Endometrium (tissue), 2 donors: ENCODE measurements at regions not wholly inside any gene's neighbourhood (a gene's known extent, or its start where the extent isn't known, plus 50 kb on each side); places are given as distances from the start of the nearest gene placed in this dataset.

Source experiments
- FAIRE-seq: peaks from 2 replicates; lab custom pipeline; 2012; peaks lifted over from hg19 to GRCh38; lab: Jason Lieb, UNC
- donor health status: control.
- donor health status: control.

DNA sequence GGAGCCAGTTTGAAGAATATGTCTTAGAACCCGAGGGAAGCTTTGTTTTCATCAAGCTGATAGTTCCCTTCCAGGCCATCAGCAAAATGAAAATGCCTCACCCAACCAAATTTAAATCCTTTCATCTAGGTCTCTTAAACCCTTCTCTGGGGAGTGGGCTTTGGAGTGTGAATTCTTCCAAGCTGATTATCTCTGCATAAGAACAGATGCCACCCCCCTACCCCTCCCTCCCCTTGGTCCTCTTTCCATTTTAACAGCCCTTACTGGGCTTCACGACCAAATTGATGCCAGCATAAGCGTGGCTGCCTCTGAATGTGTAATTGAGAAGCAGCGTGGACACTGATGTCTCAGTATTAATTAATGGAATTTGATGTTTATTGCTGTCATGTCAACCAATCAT is 509.7 kb upstream of the CLINT1 start:
- no peak for FAIRE-seq

DNA sequence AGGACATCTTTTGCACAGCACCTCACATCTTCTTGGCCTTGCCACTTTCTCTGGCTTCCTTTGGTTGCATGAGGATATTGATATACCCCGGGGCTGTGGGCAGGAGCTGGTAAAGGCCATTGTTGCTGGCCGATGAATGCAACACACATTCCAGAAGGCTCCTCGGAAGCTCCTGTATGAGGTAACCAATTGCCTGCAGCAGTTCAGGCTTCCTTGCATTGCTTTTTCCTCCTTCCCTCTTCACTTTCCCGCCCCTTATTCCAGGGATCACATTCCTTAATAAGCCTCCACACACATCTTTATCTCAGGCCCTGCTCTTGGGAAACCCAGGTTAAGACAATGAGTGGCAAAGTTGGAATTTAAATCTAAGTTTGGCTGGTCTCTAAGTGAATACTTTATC is 505.4 kb upstream of the CLINT1 start:
- no peak for FAIRE-seq

DNA sequence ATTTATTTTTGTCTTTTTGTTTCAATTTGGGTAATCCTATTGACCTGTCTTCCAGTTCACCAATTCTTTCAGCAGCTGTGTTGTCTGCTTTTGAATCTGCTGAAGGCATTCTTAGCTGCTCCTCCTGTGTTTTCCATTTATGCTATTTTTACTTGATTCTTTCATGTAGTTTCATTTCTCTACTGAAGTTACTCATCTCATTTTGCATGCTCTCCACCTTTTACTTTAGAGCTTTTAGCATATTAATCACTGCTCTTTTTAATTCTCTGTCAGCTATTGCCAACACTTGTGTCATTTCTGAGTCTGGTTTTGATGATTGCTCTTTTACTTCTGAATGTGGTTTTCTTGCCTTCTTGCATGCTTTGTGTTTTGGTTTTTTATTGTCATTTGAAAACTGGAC is 496.0 kb upstream of the CLINT1 start:
- FAIRE-seq = no peak

DNA sequence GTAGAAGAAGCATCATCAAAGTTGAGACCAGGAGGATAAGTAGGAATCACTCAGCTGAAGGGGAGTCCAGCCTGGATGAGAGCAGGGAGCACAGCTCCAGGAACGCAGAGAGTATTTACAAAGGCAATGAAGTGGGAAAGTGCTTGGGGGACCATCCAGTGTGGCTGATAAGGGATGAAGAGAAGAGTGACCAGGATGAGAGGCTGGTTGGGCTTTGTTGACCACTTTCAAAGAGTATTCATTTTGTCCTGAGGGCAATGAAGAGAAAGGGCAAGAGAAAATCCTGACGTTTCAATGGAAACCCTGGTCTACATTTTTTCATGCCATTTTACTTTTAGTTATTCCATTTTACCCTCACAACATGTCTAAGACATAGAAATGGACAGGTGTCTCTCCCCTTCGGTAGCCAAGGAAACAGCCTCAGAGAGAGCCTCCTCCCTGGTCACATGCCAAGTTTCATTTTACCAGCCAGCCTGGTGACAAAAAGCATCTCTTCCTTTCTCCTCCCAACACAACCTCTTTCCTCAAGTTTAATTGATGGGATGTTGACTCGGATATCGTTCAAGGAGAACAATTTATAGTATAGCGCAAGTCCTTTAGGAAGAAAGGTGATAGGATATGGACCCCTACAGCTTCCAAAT is 492.7 kb upstream of the CLINT1 start:
- no peak for FAIRE-seq

DNA sequence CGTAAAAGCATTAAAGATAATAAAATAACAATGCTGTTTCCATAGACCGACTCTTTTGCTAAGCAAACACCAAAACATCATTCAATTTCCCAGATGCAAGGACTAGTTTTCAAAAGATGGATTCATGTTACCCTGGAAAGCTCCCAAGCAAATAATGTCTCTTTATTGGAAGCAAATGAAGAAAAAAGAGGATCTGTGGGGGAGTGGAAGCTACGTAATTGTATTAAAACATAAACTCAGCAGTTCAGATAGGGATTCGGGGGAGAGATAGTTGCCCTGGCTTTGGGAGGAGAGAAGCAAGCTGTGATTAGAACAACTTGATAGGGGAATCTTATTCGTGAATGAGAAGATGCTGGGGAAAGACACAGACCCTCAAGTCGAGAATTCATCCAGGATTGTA is 491.0 kb upstream of the CLINT1 start:
- FAIRE-seq = peak; percentile 89

DNA sequence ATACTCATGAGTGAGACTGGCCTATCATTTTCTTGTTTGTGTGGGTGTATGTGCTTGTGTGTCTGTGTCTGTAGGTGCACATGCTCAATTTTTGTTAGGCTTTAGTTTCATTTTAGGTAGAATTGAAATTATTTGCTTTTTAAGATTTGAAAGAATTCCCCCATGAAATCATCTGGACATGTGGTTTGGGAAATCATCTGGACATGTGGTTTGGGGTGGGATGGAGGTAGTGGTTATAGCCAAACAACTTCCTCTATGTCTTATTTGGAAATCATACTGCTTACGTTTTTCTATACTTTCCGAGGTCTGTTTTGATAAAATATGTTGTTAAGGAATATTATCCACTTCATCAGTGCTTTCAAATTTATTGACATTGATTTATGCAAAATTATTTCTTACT is 485.4 kb upstream of the CLINT1 start:
- no peak for FAIRE-seq

DNA sequence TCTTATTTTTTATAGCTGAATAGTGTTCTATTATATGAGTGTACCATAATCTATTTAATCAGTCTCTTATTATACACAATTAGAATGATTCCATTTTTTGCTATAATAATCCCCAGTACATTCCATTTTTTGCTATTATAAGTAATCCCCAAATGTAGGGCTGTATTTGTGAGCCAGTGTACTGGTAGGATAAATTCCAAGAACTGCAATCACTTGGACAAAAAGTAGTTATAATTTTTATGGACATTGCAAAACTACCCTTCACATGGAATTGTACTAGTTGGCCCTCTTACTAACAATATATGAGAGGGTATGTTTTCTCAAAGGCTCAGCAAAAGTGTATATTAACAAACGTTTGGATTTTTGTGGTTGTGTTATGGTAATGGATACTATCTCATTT is 481.7 kb upstream of the CLINT1 start:
- no peak for FAIRE-seq

DNA sequence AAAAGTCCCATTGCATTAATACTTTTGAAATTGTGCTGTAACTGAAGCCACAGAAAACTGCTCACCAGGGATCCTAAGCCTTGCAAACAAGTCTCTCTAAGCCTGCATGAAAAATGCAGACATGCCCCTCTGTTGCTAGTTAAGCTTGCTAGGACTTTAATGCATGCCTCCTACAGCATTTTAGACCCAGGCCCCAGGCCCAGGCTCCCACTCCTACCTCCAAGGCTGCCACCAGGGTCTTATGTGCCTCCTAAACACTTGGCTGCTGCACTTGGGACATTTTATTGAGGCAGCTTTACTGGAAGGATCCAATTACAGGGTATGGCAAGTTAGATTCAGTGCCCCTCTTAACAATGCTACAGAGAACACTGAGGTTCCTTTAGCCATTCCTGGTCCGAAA is 467.3 kb upstream of the CLINT1 start:
- no peak for FAIRE-seq

DNA sequence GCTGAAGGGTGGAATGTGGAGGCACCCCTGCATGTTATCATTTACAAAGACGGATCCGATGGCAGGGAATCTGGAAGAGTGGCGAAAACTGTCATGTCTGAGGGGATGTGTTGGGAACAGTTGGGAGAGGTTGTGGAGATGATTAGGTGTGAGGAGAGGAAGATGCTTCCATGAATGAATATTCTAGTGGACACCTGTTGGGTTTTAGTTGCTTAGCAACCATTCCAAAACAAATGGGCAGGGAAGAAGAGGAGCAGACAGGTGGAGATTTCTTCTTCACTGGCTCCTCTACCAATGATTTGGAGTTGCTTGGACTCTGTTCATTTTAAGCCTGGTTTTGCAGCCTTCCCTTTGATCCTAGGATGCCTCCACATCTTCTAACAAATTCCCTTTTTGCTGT is 465.3 kb upstream of the CLINT1 start:
- no peak for FAIRE-seq

DNA sequence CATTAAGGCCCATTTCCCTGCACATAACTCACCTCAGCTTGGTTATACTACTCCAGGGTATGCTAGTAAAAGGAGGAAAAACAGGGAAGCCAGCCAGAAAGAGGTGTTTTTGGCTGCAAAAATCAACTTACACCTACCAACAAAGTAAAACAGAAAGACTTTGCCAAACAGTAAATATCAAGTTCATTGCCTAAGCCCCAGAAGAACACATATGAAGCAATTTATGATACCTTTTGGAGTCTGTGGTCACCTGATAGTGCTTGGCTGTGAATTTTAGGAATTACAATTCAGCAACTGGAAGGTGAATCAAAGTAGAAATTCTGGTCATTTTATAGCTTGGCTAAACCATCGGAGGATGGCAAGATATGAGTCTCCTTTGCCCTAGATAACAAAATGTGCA is 463.7 kb upstream of the CLINT1 start:
- no peak for FAIRE-seq

DNA sequence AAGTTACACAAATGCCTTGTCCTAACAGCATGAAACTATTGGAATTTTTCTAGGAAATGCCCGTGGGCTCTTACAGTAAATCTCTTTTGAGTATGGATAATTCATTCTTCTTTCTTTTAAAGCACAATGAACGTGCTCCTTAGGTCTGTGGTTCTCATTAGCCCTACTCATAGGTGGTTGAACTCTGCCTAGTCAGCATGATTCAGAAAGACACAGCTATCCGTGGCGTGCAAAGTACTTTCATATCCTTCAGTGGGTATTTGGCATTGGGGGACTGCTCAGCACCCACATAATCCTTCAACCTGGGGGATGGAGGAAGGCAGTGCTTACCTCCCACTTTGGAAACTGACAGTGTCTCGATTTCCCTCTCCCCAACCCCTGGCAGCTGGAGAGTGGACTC is 462.0 kb upstream of the CLINT1 start:
- FAIRE-seq = no peak

DNA sequence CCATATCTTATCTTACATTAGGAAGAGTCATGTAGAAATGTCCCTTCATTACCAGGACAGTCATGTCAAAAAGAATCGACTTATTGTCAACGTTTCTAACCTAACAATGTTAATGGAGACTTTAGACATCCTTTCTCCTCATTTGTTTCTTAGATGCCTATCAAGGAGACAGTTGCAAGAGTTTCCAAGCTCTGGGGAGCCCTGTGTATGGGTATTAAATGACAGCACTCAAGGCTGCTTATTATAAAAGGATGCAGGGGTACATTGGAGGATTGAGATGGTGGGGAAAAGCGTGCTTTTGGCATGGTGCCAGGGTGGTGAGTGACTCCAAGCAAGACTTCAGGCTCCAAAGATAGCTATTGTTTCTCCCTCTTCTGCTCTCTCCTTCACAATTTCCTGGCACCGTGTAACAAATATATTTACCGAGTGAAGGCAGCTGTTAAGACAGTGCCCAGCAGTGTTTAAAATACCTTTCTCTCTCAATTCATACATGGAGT is 461.3 kb upstream of the CLINT1 start:
- no peak for FAIRE-seq

DNA sequence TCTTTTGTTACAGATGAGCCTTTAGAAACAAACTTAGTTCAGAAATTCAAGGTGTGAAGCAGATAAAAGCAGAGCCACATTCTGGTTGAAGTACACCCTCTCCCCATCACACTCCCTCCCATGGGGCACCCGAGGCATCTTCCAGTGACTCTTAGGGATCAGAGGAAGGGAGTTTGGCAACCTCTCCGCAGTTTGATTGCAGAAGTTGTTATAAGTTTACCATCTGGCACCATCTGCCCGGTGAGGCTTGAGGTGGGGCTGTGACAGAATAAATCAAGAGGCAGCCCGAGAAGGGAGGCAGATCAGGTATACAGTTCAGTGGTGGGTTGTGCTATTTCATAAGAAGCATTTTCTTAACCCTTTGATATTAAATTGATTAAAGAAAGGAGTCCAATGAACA is 458.6 kb upstream of the CLINT1 start:
- no peak for FAIRE-seq

DNA sequence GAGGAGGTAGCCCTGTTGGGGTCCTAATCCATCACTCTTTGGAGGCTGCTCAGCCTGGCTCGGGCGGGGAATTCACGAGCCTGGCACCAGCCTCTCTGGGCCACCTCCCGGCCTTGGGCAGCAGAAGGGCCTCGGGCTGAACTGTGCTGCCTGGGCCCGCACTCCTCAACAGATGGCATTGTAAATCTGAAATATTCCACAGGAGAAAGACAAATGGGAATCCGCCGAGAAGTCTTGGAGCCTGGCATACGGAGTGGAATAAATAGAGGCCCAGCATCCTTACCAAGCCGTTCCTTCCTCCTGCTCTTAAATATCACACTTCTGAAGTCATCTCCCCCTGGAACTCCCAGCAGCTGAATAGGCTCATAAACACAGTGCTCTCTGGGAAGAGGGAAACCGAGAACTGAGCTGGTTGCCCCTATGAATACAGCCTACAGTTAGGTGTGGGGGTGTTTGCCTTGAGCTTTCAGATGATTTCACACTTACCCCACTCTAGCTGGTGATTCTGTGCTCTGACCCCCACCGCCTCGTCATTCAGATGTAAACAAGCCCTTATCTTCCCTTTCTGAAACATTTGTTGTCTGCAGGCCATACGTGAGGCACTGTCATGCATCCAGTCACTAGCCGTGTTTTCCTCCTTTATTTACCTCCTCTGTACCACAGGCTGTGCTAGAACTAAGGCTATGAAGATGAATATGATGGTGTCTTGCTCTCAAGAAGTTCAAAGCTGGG is 455.0 kb upstream of the CLINT1 start:
- no peak for FAIRE-seq

DNA sequence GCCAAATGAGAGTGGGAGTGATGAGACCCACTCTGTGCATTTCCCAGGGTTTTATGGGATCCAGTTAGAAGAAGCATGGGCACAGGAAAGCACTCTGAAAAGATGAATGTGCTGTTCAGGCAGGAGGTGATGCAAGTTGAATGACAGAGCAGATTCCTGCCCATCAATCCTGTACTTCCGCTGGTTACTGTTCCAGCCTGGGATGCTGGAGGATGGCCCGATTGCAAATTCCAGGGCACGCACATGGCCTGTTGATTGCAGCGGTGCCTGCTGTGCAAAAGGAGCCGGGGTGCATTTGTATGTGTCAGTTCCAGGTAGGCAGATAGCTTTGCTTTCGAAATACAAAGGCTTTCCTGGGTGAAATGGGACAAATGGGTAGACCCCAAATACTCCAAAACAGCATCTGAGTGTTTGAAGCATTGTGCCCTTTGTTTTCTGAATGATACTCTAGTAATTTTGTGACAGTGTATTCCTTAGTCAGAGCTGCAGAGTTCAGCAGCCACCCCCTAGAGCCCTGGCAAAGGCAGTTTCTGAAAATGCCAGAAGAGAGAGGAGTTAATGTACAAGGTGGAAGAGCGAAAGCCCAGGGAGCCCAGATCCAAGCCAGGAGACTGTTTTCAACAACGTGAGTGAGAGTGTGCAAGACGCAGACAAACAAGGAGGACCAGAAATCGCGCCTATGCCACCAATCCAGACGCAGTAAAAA is 454.2 kb upstream of the CLINT1 start:
- no peak for FAIRE-seq

DNA sequence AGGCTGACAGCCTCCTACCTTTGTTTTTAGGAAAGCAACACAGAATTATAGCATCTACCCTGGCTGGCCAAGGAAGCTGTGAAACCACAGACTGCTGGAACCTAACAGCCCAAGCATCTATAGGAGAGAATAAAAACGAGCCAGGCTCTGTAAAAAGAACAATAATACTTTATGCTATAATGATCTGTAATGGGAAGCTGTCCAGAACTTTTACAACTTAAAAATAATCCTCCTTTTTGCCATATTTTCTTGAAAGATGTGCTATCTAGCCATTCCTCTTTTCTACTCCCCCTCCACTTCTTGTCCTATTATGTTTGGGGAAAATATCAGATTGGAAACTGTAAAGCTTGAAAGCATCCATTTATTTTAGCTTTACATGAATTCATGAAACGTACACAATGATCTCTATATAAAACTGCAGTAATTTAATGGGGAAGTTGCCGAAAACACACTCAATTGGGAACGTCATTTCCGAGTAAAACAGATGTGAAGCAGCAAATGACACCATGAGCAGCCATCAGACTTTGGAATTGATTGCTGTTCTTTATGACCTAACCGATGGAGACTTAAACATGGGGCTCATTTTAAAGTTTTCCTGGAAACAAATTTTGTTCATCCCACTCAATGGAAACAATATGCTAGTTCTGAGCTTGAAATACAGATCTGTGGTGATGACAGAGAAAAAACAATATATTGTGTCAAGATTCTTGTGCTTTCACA is 450.3 kb upstream of the CLINT1 start:
- no peak for FAIRE-seq

DNA sequence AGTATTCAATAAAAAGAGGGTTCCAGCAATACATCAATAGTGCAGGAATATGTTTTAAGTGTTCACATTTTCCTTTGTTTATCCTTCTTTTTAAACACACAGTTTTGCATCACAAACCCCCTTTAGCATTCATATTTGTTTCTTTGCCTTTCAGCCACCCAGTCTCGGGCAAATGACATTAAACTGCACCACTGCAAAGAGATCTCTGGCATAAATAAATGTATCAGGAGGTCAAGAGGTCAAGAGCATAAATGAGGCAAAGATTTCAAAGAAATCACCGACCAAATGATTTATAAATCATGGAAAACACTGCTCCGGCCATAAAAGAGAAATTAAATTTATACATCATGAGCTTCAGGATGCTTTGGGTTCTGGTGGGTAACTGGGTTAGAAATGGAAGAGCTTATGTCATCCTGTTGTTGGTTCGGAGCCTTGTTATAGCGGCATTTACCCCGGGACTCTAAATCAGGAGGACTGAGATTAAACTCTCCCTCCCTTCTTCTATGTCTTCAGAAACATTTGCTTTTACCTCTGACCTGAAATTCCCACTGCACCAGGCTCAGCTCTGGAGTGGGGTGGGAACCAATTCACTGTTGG is 449.6 kb upstream of the CLINT1 start:
- FAIRE-seq = no peak

DNA sequence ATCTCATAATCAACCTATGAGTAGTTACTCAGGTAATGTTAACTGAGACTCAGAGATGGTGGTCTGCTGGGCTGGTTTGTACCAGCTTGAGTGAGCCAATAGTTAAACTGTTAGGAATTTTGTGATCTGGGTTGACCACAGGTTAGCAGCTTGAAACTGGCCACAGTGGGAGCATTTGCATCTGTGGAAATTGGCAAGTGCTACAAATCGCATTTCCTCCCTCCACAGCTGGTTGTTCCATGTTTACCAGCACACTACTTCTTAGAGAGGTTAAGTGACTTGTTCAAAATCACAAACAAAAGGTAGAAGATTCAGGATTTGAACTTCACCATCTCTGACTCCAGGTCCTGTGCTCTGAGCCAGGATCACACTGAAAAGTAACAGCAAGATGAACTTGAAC is 446.9 kb upstream of the CLINT1 start:
- no peak for FAIRE-seq

DNA sequence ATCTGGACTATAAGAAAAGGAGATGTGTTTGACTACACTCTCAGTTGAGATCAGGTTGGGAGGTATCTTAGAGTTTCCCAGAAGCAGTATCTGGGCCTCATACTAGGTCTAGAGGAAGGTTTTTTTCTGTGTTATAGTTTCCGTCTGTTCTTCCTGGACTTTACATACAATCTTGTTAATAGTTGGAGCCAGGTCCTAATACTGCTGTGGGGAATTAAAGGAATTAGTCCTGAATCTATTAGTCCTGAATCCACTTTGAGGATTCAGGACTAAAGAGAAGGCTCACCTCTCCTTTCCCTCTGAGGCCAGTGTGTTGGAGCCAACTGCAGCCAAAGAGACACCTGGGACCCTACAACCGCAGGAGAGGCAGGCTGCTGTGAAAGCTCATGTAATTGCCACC is 445.7 kb upstream of the CLINT1 start:
- FAIRE-seq = no peak

DNA sequence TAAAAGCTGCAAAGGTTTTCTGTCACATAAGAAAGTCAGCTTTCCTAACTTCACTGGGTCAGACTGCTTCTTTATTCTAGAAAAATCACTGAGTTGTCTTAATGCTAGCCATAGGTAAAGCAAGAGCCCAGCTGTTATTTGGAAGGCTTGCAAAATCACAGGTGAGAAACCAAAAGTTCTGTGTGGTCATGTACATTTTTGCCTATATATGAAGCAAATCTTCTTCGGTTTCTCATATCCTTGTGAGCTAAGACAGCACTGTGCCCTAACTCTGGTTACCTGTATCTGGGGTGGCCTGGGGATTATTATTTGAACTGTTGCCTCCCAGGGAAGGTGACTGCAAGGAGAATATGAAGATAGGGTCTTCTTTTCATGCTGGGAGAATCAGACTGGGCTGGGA is 444.9 kb upstream of the CLINT1 start:
- FAIRE-seq = no peak

DNA sequence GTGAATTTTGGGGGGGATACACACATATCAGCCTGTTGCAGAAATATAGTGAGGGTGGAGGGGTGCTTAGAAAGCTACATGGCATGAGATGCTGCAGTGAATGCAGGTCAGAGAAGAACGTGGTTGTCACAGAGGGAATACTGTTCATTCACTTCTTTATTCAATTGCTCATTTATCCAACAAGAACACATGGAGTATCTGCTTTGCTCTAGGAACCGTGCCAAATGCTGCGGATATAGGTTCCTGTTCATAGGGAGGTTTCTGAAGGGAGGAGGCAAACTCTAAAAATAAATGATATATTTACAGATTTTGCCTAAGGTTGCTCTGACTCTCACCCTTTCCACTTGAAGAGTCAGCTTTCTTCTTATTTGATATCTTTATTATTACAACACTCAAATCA is 444.3 kb upstream of the CLINT1 start:
- FAIRE-seq = no peak

DNA sequence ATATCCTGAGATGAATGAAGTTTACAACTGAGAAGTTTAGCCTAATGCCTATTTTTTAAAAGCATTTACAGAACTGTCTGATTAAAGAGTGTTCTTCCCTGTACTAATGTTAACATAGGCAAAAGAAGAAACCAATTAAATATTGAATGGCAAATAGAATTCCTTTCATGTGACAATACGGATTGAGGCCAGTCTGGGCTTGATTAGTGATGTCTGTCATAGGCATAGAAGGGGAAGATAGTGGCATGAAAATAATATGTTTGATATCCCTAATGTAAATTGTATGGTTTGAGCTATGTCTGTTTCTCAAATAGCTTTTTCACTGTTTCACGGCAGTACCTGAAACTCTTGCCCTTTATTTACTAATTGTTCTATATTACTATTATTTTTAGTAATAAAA is 443.1 kb upstream of the CLINT1 start:
- FAIRE-seq = no peak
